Suppressor macrophage (primary cell): ENCODE measurements at regions not wholly inside any gene's neighbourhood (a gene's known extent, or its start where the extent isn't known, plus 50 kb on each side); places are given as distances from the start of the nearest gene placed in this dataset.
"Not testable (repeated sequence)": the region's sequence is repeated elsewhere in the genome, so short reads cannot be mapped to it uniquely, and the experiment has no call there.

Source experiments
- DNase-seq, 4 experiments: peaks; one replicate each; pipeline ENCODE4 v3.0.0-alpha.2; 2020 to 2022

- no peak for DNase-seq
Observed at GRCh38 chr14:87409393-87409792, 583.6 kb downstream of the GALC start.

GRCh38 chr14:87407344-87407743, 585.6 kb downstream of the GALC start:
- no peak for DNase-seq

- DNase-seq: no peak
Observed at GRCh38 chr14:87405563-87405962, 587.4 kb downstream of the GALC start.

GRCh38 chr14:87397499-87397898, 595.5 kb downstream of the GALC start:
- DNase-seq: no peak

GRCh38 chr14:87391066-87391465, 601.9 kb downstream of the GALC start:
- DNase-seq: no peak

- no peak for DNase-seq
Observed at GRCh38 chr14:87388946-87389345, 604.0 kb downstream of the GALC start.

- DNase-seq: no peak
Observed at GRCh38 chr14:87387806-87388205, 605.2 kb downstream of the GALC start.

GRCh38 chr14:87386524-87386923, 606.5 kb downstream of the GALC start:
- no peak for DNase-seq

GRCh38 chr14:87380054-87380453, 612.9 kb downstream of the GALC start:
- no peak for DNase-seq

- no peak for DNase-seq
Observed at GRCh38 chr14:87368751-87369150, 624.2 kb downstream of the GALC start.

- not testable (repeated sequence) for DNase-seq
Observed at GRCh38 chr14:87360246-87360645, 632.7 kb downstream of the GALC start.

- DNase-seq: no peak
Observed at GRCh38 chr14:87351007-87351406, 642.0 kb downstream of the GALC start.

GRCh38 chr14:87349921-87350320, 643.1 kb downstream of the GALC start:
- DNase-seq: no peak

- DNase-seq: no peak
Observed at GRCh38 chr14:87343652-87344051, 649.3 kb downstream of the GALC start.

- no peak for DNase-seq
Observed at GRCh38 chr14:87334997-87335685, 657.8 kb downstream of the GALC start.

- DNase-seq: no peak
Observed at GRCh38 chr14:87331991-87332390, 661.0 kb downstream of the GALC start.

- DNase-seq: no peak
Observed at GRCh38 chr14:87325741-87326140, 667.2 kb downstream of the GALC start.

GRCh38 chr14:87323191-87323590, 669.8 kb downstream of the GALC start:
- DNase-seq: no peak

- no peak for DNase-seq
Observed at GRCh38 chr14:87321548-87321947, 671.4 kb downstream of the GALC start.

GRCh38 chr14:87312894-87313205, 680.1 kb downstream of the GALC start:
- no peak for DNase-seq

GRCh38 chr14:87312169-87312893, 680.7 kb downstream of the GALC start:
- DNase-seq: no peak

GRCh38 chr14:87309557-87309956, 683.4 kb downstream of the GALC start:
- no peak for DNase-seq

- no peak for DNase-seq
Observed at GRCh38 chr14:87306409-87307168, 686.4 kb downstream of the GALC start.

- no peak for DNase-seq
Observed at GRCh38 chr14:87305345-87305744, 687.6 kb downstream of the GALC start.
